ENCODE measurements at regions not wholly inside any gene's neighbourhood (a gene's known extent, or its start where the extent isn't known, plus 50 kb on each side); places are given as distances from the start of the nearest gene placed in this dataset.

GRCh38 chr5:19261879-19262278 lies 726.1 kb downstream of the CDH18 start:
- TF ChIP-seq OSR1 (CRISPR knock-in tag; IDR thresholded peaks at IDR 0.05): no peak
- no peak for TF ChIP-seq TOX (CRISPR knock-in tag; IDR thresholded peaks at IDR 0.05; ENCODE audit: borderline replicate concordance)
- no peak for TF ChIP-seq ZFP3 (CRISPR knock-in tag; IDR thresholded peaks at IDR 0.05)
- no peak for TF ChIP-seq ZNF565 (CRISPR knock-in tag; conservative IDR thresholded peaks at IDR 0.05; ENCODE audit: low read depth)
- TF ChIP-seq ESRRG (CRISPR knock-in tag; IDR thresholded peaks at IDR 0.05): no peak
- TF ChIP-seq RARB (CRISPR knock-in tag; IDR thresholded peaks at IDR 0.05): no peak
- no peak for TF ChIP-seq PPARA (CRISPR knock-in tag; IDR thresholded peaks at IDR 0.05; ENCODE audit: borderline replicate concordance)
- TF ChIP-seq ZFP30 (CRISPR knock-in tag; IDR thresholded peaks at IDR 0.05): no peak
- no peak for TF ChIP-seq SNAI2 (CRISPR knock-in tag; IDR thresholded peaks at IDR 0.05)
- no peak for TF ChIP-seq ARNTL (CRISPR knock-in tag; IDR thresholded peaks at IDR 0.05; ENCODE audit: borderline replicate concordance, low read depth)
- no peak for TF ChIP-seq PATZ1 (CRISPR knock-in tag; IDR thresholded peaks at IDR 0.05; ENCODE audit: borderline replicate concordance)
- TF ChIP-seq CREB5 (CRISPR knock-in tag; IDR thresholded peaks at IDR 0.05; ENCODE audit: low read depth): no peak
- no peak for TF ChIP-seq TCF4 (CRISPR knock-in tag; IDR thresholded peaks at IDR 0.05; ENCODE audit: borderline replicate concordance)
